Left lung (tissue), 4 donors: ENCODE measurements at regions not wholly inside any gene's neighbourhood (a gene's known extent, or its start where the extent isn't known, plus 50 kb on each side); places are given as distances from the start of the nearest gene placed in this dataset.

Experiments used
- ATAC-seq: fragments of 200-7000 bp; cut with Tn5 transposase; one replicate; pipeline ENCODE4 v1.9.1; 2020; ENCODE audit warnings: moderate library complexity
- DNase-seq, 4 donors: peaks; one replicate each; pipeline ENCODE4 v3.0.0-alpha.2; 2013 to 2020
- H3K27ac ChIP-seq, 2 donors: fragments of 200-600 bp; sonication (generic) in 1 of 2; one replicate each; pipeline versions ENCODE4 v1.5.0 to v1.8.0; 2020 to 2021
- H3K27me3 ChIP-seq, 2 donors: fragments of 200-600 bp; sonication (generic) in 1 of 2; one replicate each; pipeline versions ENCODE4 v1.5.0 to v1.8.0; 2020 to 2021
- H3K36me3 ChIP-seq, 2 donors: fragments of 200-600 bp; sonication (generic) in 1 of 2; one replicate each; pipeline versions ENCODE4 v1.5.0 to v1.8.0; 2020 to 2021
- H3K4me1 ChIP-seq, 2 donors: fragments of 200-600 bp; one replicate each; pipeline ENCODE4 v1.8.0; 2021
- H3K4me3 ChIP-seq, 2 donors: fragments of 200-600 bp; sonication (generic) in 1 of 2; one replicate each; pipeline versions ENCODE4 v1.5.0 to v1.8.0; 2020 to 2021; ENCODE audit warnings: mild to moderate bottlenecking in 1 of 2
- H3K9me3 ChIP-seq, 2 donors: fragments of 200-600 bp; sonication (generic) in 1 of 2; one replicate each; pipeline versions ENCODE4 v1.5.0 to v1.8.0; 2020 to 2021
- intact Hi-C, 2 donors: fragments of 100-400 bp; cut with DNase I; formaldehyde crosslinking; loops; one replicate each; pipeline versions ENCODE4 v1.11.2 to v1.14.2; 2022
- TF ChIP-seq, protein P1 (sequence below), 2 donors: fragments of 200-600 bp; sonication (generic) in 1 of 2; IDR thresholded peaks; one replicate each; pipeline versions ENCODE4 v1.5.0 to v1.8.0; 2021; ENCODE audit warnings: antibody characterized with exemption in 2 of 2
- donor health status: DM: no; HTN: yes; CAD: no.
- donor health status: DM: no; HTN: no; CAD: no.

DNA sequence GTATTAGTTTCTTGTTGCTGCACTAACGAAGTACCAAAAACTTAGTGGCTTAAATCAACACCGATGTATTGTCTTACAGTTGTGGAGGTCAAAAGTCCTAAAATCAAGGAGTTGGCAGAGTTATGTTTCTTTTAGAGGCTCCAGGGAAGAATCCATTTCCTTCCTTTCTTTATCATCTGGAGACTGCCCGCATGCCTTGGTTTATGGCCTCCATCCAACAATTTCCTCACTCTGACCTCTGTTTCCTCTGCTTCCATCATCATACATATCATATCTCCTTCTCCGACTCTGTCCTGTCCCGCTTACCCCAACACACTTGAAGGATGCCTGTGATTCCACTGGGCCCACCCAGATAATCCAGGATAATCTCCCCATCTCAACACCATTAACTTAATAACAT lies 627.8 kb downstream of the KCNJ2 start:
- intact Hi-C loops: no loop called here
- H3K36me3 ChIP-seq: no peaks in the 10 kb centered on the region
- no peak overlapping the region for H3K4me3 ChIP-seq
- H3K4me1 ChIP-seq: no peaks in the 10 kb centered on the region
- H3K27me3 ChIP-seq: no peaks in the 10 kb centered on the region
- no peak for ATAC-seq
- TF ChIP-seq, protein P1, sequence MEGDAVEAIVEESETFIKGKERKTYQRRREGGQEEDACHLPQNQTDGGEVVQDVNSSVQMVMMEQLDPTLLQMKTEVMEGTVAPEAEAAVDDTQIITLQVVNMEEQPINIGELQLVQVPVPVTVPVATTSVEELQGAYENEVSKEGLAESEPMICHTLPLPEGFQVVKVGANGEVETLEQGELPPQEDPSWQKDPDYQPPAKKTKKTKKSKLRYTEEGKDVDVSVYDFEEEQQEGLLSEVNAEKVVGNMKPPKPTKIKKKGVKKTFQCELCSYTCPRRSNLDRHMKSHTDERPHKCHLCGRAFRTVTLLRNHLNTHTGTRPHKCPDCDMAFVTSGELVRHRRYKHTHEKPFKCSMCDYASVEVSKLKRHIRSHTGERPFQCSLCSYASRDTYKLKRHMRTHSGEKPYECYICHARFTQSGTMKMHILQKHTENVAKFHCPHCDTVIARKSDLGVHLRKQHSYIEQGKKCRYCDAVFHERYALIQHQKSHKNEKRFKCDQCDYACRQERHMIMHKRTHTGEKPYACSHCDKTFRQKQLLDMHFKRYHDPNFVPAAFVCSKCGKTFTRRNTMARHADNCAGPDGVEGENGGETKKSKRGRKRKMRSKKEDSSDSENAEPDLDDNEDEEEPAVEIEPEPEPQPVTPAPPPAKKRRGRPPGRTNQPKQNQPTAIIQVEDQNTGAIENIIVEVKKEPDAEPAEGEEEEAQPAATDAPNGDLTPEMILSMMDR (IDR thresholded peaks at IDR 0.05): no peak
- no peak for DNase-seq
- H3K27ac ChIP-seq: no peak overlapping the region
- H3K9me3 ChIP-seq: no peaks in the 10 kb centered on the region

DNA sequence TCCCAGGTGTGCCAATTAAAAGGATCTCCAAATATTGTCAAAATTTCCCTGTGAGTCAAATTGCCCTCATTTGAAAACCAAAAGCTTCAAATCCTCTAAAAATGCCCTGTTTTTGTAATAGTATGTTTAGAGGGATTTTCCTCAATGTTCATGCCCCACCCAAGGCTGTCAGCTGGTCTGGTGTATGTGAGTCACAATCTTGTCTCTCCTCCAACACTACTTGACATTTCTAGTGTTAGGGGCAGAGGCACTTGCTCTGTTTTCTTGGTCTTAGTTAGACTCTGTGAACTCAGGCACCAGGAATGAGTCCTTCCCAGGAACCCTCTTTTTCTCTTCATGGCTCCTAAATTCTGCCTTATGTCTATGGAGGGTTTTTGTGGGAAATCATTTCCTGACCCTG lies 634.8 kb downstream of the KCNJ2 start:
- Histone ChIP-seq H3K27ac (no peak overlapping the region), H3K9me3 (peaks cover 0 to 5% of the 10 kb centered on the region in 2 donors), H3K4me3 (no peak overlapping the region), H3K36me3 (no peaks in the 10 kb centered on the region), H3K4me1 (no peaks in the 10 kb centered on the region), H3K27me3 (no peaks in the 10 kb centered on the region)
- DNase-seq (no peak), ATAC-seq (peak; percentile 96)
- intact Hi-C loops: no loop called here
- TF ChIP-seq, protein P1 (IDR thresholded peaks at IDR 0.05): no peak

DNA sequence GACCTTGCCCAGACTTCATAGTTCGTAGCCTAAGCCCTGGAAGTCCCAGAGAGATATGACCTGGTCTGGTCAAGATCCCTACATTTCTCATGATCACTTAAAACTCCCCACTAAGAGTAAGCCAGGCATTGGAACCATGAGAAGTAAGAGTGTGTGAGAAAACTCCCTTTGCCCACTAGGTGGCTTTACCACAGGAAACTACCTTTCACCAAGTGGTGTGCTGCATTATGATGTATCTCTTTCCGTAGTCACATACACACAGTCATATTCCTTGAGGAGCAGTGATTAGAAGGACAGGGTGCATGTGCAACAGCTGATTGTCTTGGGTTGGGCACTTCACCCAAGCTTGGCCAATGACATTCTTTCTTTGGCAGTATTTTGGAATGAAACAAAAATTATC lies 639.3 kb downstream of the KCNJ2 start:
- no peaks in the 10 kb centered on the region for H3K27me3 ChIP-seq
- TF ChIP-seq, protein P1 (IDR thresholded peaks at IDR 0.05): no peak
- no peak overlapping the region for H3K27ac ChIP-seq
- ATAC-seq (no peak), DNase-seq (no peak)
- no peaks in the 10 kb centered on the region for H3K9me3 ChIP-seq
- H3K4me1 ChIP-seq: no peaks in the 10 kb centered on the region
- no peaks in the 10 kb centered on the region for H3K36me3 ChIP-seq
- intact Hi-C loops: no loop called here
- H3K4me3 ChIP-seq: no peak overlapping the region

DNA sequence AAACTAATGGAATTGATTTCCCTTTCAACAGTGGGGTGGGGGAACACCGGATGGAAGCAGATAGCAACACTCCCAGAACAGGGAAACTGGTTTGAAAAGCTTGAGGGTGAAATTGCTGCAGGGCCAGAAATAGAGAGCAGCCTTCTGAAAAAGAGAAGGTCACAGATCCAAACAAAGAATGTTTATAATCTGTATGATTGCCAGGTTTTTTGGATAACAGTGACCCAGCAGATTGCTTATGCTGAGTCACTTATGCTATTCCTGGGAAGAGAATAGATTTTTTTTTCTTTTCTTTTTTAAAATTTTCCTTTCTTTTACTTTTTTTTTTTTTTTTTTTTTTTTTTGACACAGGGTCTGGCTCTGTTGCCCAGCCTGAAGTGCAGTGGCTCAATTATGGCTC lies 641.3 kb downstream of the KCNJ2 start:
- Histone ChIP-seq H3K4me3 (no peak overlapping the region), H3K36me3 (no peaks in the 10 kb centered on the region), H3K27me3 (no peaks in the 10 kb centered on the region), H3K9me3 (no peaks in the 10 kb centered on the region), H3K4me1 (no peaks in the 10 kb centered on the region), H3K27ac (no peak overlapping the region)
- TF ChIP-seq, protein P1 (IDR thresholded peaks at IDR 0.05): no peak
- no peak for ATAC-seq
- intact Hi-C loops: no loop called here
- DNase-seq: peak in 1 of 4 donors; percentile 4

DNA sequence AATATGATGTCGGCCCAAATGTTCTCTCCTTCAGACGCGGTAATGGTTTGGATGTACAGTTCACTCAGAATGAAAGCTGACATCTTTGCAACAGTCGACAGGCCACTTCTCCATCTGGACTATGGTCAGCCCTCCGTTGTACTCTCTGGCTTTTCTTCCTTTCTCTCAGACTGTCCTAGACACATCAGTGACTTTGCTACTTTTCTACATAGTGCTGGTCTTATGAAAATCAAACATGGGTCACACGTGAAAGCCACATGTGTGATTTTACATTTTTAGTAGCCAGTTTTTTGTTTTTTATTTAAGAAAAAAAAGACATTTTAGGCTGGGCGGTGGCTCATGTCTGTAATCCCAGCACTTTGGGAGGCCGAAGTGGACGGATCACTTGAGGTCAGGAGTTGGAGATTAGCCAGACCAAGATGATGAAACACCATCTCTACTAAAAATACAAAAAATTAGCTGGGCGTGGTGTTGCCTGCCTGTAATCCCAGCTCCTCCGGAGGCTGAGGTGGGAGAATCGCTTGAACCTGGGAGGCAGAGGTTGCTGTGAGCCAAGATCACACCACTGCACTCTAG lies 644.1 kb downstream of the KCNJ2 start:
- no peak overlapping the region for H3K27ac ChIP-seq
- H3K27me3 ChIP-seq: no peaks in the 10 kb centered on the region
- ATAC-seq: no peak
- no peaks in the 10 kb centered on the region for H3K9me3 ChIP-seq
- H3K36me3 ChIP-seq: no peaks in the 10 kb centered on the region
- no peak for DNase-seq
- H3K4me3 ChIP-seq: no peak overlapping the region
- TF ChIP-seq, protein P1 (IDR thresholded peaks at IDR 0.05): no peak
- no peaks in the 10 kb centered on the region for H3K4me1 ChIP-seq
- intact Hi-C loops: no loop called here
